ENCODE measurements at regions not wholly inside any gene's neighbourhood (a gene's known extent, or its start where the extent isn't known, plus 50 kb on each side); places are given as distances from the start of the nearest gene placed in this dataset.

GRCh38 chr7:29657288-29657687, 93.7 kb downstream of the PRR15 start (continued):
- no peak for TF ChIP-seq ZNF462 (CRISPR knock-in tag; IDR thresholded peaks at IDR 0.05)
- no peak for TF ChIP-seq CREB1 (CRISPR knock-in tag; IDR thresholded peaks at IDR 0.05; ENCODE audit: low read depth)
- no peak for TF ChIP-seq NANOG (IDR thresholded peaks at IDR 0.05; ENCODE audit: borderline replicate concordance)
- no peak for TF ChIP-seq ZNF331 (CRISPR knock-in tag; IDR thresholded peaks at IDR 0.05; ENCODE audit: low read depth)
- TF ChIP-seq POLR2AphosphoS5 (IDR thresholded peaks at IDR 0.05; ENCODE audit: low read depth) = no peak
- no peak for TF ChIP-seq EZH2 (IDR thresholded peaks at IDR 0.05; ENCODE audit: low read depth, unreplicated experiment)
- no peak for TF ChIP-seq STAT1 (IDR thresholded peaks at IDR 0.05; ENCODE audit: unreplicated experiment)
- TF ChIP-seq CTCF (conservative IDR thresholded peaks at IDR 0.05; ENCODE audit: low read depth in 2 of 2) = no peak
- no peak for TF ChIP-seq EZH2phosphoT487 (IDR thresholded peaks at IDR 0.05; ENCODE audit: unreplicated experiment)
- no peak for TF ChIP-seq ETS1 (IDR thresholded peaks at IDR 0.05)

All from GM23338 (cell line).